K562 (cell line): ENCODE measurements at regions not wholly inside any gene's neighbourhood (a gene's known extent, or its start where the extent isn't known, plus 50 kb on each side); places are given as distances from the start of the nearest gene placed in this dataset.
"Not testable (repeated sequence)": the region's sequence is repeated elsewhere in the genome, so short reads cannot be mapped to it uniquely, and the experiment has no call there.

Experiments
- ATAC-seq: fragments of 200-7000 bp; cut with Tn5 transposase; 3 replicates; pipeline ENCODE4 v1.9.1; 2020; ENCODE audit warnings: moderate library complexity
- BruUV-seq: library from RNA; stranded (reverse); fragments of 400-500 nt; replicated peaks from 2 replicates; lab custom pipeline; 2021; lab: Mats Ljungman, UMichigan
- CTCF ChIA-PET: fragments of 300-600 bp; formaldehyde crosslinking; extraction: SDS; loops from one replicate; lab custom pipeline; 2021; ENCODE audit warnings: low intra/inter-chr PET ratio; lab: Yijun Ruan, JAX
- POLR2A ChIA-PET: fragments of 300-600, 350-650 bp; sonication (Branson Sonifier 250); formaldehyde crosslinking; extraction: SDS; loops from one replicate; lab custom pipeline; 2021; ENCODE audit warnings: antibody characterized with exemption, inconsistent platforms; lab: Yijun Ruan, JAX
- DNase-seq, 4 experiments: peaks; one replicate each; pipeline versions ENCODE4 v3.0.0 to v3.0.0-alpha.2; 2011 to 2018; ENCODE audit warnings: low spot score in 3 of 4, mixed read lengths in 3 of 4; ENCODE audit errors: extremely low read depth in 1 of 4
- FAIRE-seq: peaks from 2 replicates; lab custom pipeline; 2011; peaks lifted over from hg19 to GRCh38; lab: Jason Lieb, UNC
- H2AFZ ChIP-seq: 2 replicates; pipeline ENCODE4 v1.6.0; 2011; ENCODE audit warnings: low read depth, low read length, control low read depth, inconsistent platforms
- H3K27ac ChIP-seq: fragments of 200-600 bp; 3 replicates; pipeline ENCODE4 v1.8.0; 2011; ENCODE audit warnings: low read depth, mild to moderate bottlenecking, control low read depth, inconsistent platforms, low read length, moderate library complexity, mixed read lengths; ENCODE audit errors: extremely low read depth
- H3K27me3 ChIP-seq, 2 experiments: fragments of 300-600 bp in 1 of 2; 2 replicates in 1 of 2; 3 replicates in 1 of 2; pipeline versions ENCODE4 v1.6.0 to v1.8.0; 2011; ENCODE audit warnings: inconsistent platforms in 2 of 2, low read length in 2 of 2, mild to moderate bottlenecking in 1 of 2, mixed read lengths in 1 of 2, moderate library complexity in 1 of 2; ENCODE audit not compliant: control insufficient read depth in 2 of 2, insufficient read depth in 2 of 2
- H3K36me3 ChIP-seq: fragments of 300-600 bp; 3 replicates; pipeline ENCODE4 v1.8.0; 2011; ENCODE audit warnings: mild to moderate bottlenecking, low read length, inconsistent platforms; ENCODE audit not compliant: control insufficient read depth, insufficient read depth
- H3K4me1 ChIP-seq, 2 experiments: fragments of 200-600 bp in 1 of 2; replicated peaks in 1 of 2; 2 replicates in 1 of 2; 3 replicates in 1 of 2; pipeline versions ENCODE4 v1.5.1 to v1.8.0; 2011; ENCODE audit warnings: inconsistent platforms in 2 of 2, low read length in 2 of 2, mild to moderate bottlenecking in 1 of 2, mixed read lengths in 1 of 2, moderate library complexity in 1 of 2; ENCODE audit not compliant: control insufficient read depth in 2 of 2, insufficient read depth in 2 of 2
- H3K4me2 ChIP-seq: 2 replicates; pipeline ENCODE4 v1.6.1; 2011; ENCODE audit warnings: low read length, control low read depth, inconsistent platforms, mixed read lengths; ENCODE audit not compliant: insufficient read depth
- H3K4me3 ChIP-seq: fragments of 200-600 bp; sonication (generic), shearing (Covaris generic); 2 replicates; pipeline ENCODE4 v1.5.1; 2016; ENCODE audit warnings: control low read depth, inconsistent platforms
- H3K79me2 ChIP-seq: fragments of 200-600 bp; 3 replicates; pipeline ENCODE4 v1.8.0; 2011; ENCODE audit warnings: low read length, inconsistent platforms; ENCODE audit not compliant: control insufficient read depth, insufficient read depth
- H3K9ac ChIP-seq, 2 experiments: 2 replicates each; pipeline versions ENCODE4 v1.6.0 to v1.6.1; 2011; ENCODE audit warnings: low read depth in 2 of 2, low read length in 2 of 2, control low read depth in 1 of 2, inconsistent platforms in 1 of 2, mild to moderate bottlenecking in 1 of 2, mixed read lengths in 1 of 2; ENCODE audit not compliant: insufficient read depth in 1 of 2
- H3K9me1 ChIP-seq: one replicate; pipeline ENCODE4 v1.6.0; 2011; ENCODE audit warnings: inconsistent platforms, mild to moderate bottlenecking, low read length, moderate library complexity; ENCODE audit not compliant: control insufficient read depth, insufficient read depth
- H3K9me3 ChIP-seq: replicated peaks from 2 replicates; pipeline ENCODE4 v1.5.1; 2011; ENCODE audit warnings: low read depth, low read length, inconsistent platforms; ENCODE audit not compliant: control insufficient read depth, insufficient read depth
- H4K20me1 ChIP-seq: replicated peaks from 2 replicates; pipeline ENCODE4 v1.6.1; 2011; ENCODE audit warnings: low read length, inconsistent platforms, mixed read lengths; ENCODE audit not compliant: control insufficient read depth, insufficient read depth
- DDX20 ChIP-seq: fragments of 450-650 bp; IDR thresholded peaks from 2 replicates; pipeline ENCODE4 v1.6.1; 2016; ENCODE audit warnings: missing genetic modification characterization, low read depth, mild to moderate bottlenecking, missing compliant biosample characterization, moderate library complexity
- ETV1 ChIP-seq: fragments of 450-650 bp; conservative IDR thresholded peaks from 2 replicates; pipeline ENCODE4 v1.6.1; 2016; ENCODE audit warnings: missing genetic modification characterization, control low read depth, low read depth, missing compliant biosample characterization
- ETV6 ChIP-seq, 3 experiments: fragments of 150-350 bp in 1 of 3; sonication (generic) in 1 of 3; formaldehyde crosslinking in 1 of 3; IDR thresholded peaks; 2 replicates each; pipeline versions ENCODE4 v1.6.1 to v1.8.0; 2014 to 2022; ENCODE audit warnings: borderline replicate concordance in 2 of 3, low read depth in 2 of 3, antibody characterized with exemption in 1 of 3, low read length in 1 of 3, mild to moderate bottlenecking in 1 of 3, missing genetic modification reagents in 1 of 3
- SIN3B ChIP-seq: fragments of 450-650 bp; IDR thresholded peaks from 2 replicates; pipeline ENCODE4 v1.6.1; 2017; ENCODE audit warnings: low read depth, mild to moderate bottlenecking, moderate library complexity
- TARDBP ChIP-seq: fragments of 450-650 bp; IDR thresholded peaks from 2 replicates; pipeline ENCODE4 v1.6.1; 2016
- WGBS: fragments of 100-300 bp; shearing (Covaris generic); methylation state at CpG from one replicate; pipeline ENCODE4 v1.1.6; 2016; ENCODE audit warnings: low coverage, mixed read lengths; ENCODE audit not compliant: insufficient coverage; ENCODE audit errors: missing lambda C conversion rate; 5-methylcytosine and 5-hydroxymethylcytosine counted together
- in situ Hi-C: fragments of 300-500 bp; cut with MboI; formaldehyde crosslinking; loops from 4 replicates; pipeline ENCODE4 v1.15.0; 2018; ENCODE audit warnings: inconsistent platforms, mixed read lengths
- intact Hi-C: fragments of 100-400 bp; cut with micrococcal nuclease; formaldehyde crosslinking; loops from 2 replicates; pipeline ENCODE4 v1.14.2; 2022

GRCh38 chr16:63650550-63650949 is 1471.3 kb downstream of the CDH11 start (continued):
- TF ChIP-seq ETV1 (tag) (no peak), DDX20 (tag) (no peak), ETV6 (IDR thresholded peaks at IDR 0.05; ENCODE audit: borderline replicate concordance in 1 of 2, low read depth in 2 of 2, low read length in 1 of 2) (no peak), ETV6 (CRISPR knock-in tag; IDR thresholded peaks at IDR 0.05; ENCODE audit: borderline replicate concordance) (no peak), TARDBP (no peak), SIN3B (no peak)
- TF ChIP-seq, all 486 proteins: peak for 0

GRCh38 chr16:63633706-63634445 is 1488.0 kb downstream of the CDH11 start:
- CTCF ChIA-PET: not testable (repeated sequence)

More at GRCh38 chr16:63633706-63634445, 1488.0 kb downstream of the CDH11 start:
- H3K79me2 ChIP-seq, H3K4me1 ChIP-seq, in situ Hi-C loops, H3K27me3 ChIP-seq, DNase-seq, H2AFZ ChIP-seq, H4K20me1 ChIP-seq, H3K9ac ChIP-seq, H3K27ac ChIP-seq, BruUV-seq, H3K36me3 ChIP-seq, POLR2A ChIA-PET, FAIRE-seq, H3K4me2 ChIP-seq, ATAC-seq, H3K9me1 ChIP-seq, H3K9me3 ChIP-seq, H3K4me3 ChIP-seq, intact Hi-C loops: not testable (repeated sequence)
- WGBS: 0% methylated on average over 7 of the region's 10 CpGs
